ENCODE measurements at regions not wholly inside any gene's neighbourhood (a gene's known extent, or its start where the extent isn't known, plus 50 kb on each side); places are given as distances from the start of the nearest gene placed in this dataset.

- Histone ChIP-seq H3K27me3 (no peaks in the 10 kb centered on the region), H3K9me3 (no peaks in the 10 kb centered on the region), H3K4me3 (no peak overlapping the region), H3K4me1 (no peaks in the 10 kb centered on the region), H3K27ac (no peak overlapping the region), H3K36me3 (no peaks in the 10 kb centered on the region)
- WGBS, result 97% methylated on average over 1 of the region's 1 CpG
- TF ChIP-seq POLR2A (IDR thresholded peaks at IDR 0.05), result no peak
- no peak for TF ChIP-seq CTCF (IDR thresholded peaks at IDR 0.05)
- no peak for TF ChIP-seq EP300 (IDR thresholded peaks at IDR 0.05)
- DNase-seq (ENCODE audit: low spot score in 2 of 2), result no peak
Observed at GRCh38 chr1:55541296-55541695, 326.1 kb upstream of the USP24 start.

GRCh38 chr1:55539652-55540512 is 324.7 kb upstream of the USP24 start:
- no peaks in the 10 kb centered on the region for H3K27me3 ChIP-seq
- H3K4me3 ChIP-seq, result no peak overlapping the region
- H3K4me1 ChIP-seq, result no peaks in the 10 kb centered on the region
- no peak for DNase-seq (ENCODE audit: low spot score in 2 of 2)
- no peaks in the 10 kb centered on the region for H3K9me3 ChIP-seq
- no peak for TF ChIP-seq CTCF (IDR thresholded peaks at IDR 0.05)
- no peak for TF ChIP-seq EP300 (IDR thresholded peaks at IDR 0.05)
- TF ChIP-seq POLR2A (IDR thresholded peaks at IDR 0.05), result no peak
- TF ChIP-seq POLR2AphosphoS5 (IDR thresholded peaks at IDR 0.05), result no peak
- H3K36me3 ChIP-seq, result no peaks in the 10 kb centered on the region
- no peak overlapping the region for H3K27ac ChIP-seq
- WGBS, result 72% methylated on average over 5 of the region's 5 CpGs

- WGBS, result 97% methylated on average over 2 of the region's 2 CpGs
- Histone ChIP-seq H3K4me3 (no peak overlapping the region), H3K27ac (no peak overlapping the region), H3K9me3 (no peaks in the 10 kb centered on the region), H3K36me3 (no peaks in the 10 kb centered on the region), H3K4me1 (no peaks in the 10 kb centered on the region), H3K27me3 (no peaks in the 10 kb centered on the region)
- TF ChIP-seq POLR2A (IDR thresholded peaks at IDR 0.05) (no peak), EP300 (IDR thresholded peaks at IDR 0.05) (no peak), CTCF (IDR thresholded peaks at IDR 0.05) (no peak), POLR2AphosphoS5 (IDR thresholded peaks at IDR 0.05) (no peak)
- no peak for DNase-seq (ENCODE audit: low spot score in 2 of 2)
Observed at GRCh38 chr1:55538428-55538827, 323.3 kb upstream of the USP24 start.

- no peaks in the 10 kb centered on the region for H3K4me1 ChIP-seq
- no peaks in the 10 kb centered on the region for H3K9me3 ChIP-seq
- no peak overlapping the region for H3K27ac ChIP-seq
- DNase-seq (ENCODE audit: low spot score in 2 of 2), result no peak
- H3K4me3 ChIP-seq, result no peak overlapping the region
- H3K36me3 ChIP-seq, result no peaks in the 10 kb centered on the region
- H3K27me3 ChIP-seq, result no peaks in the 10 kb centered on the region
- WGBS, result 55% methylated on average over 2 of the region's 2 CpGs
- no peak for TF ChIP-seq POLR2AphosphoS5 (IDR thresholded peaks at IDR 0.05)
- TF ChIP-seq CTCF (IDR thresholded peaks at IDR 0.05), result no peak
- TF ChIP-seq EP300 (IDR thresholded peaks at IDR 0.05), result no peak
- TF ChIP-seq POLR2A (IDR thresholded peaks at IDR 0.05), result no peak
Observed at GRCh38 chr1:55536545-55536865, 321.3 kb upstream of the USP24 start.

GRCh38 chr1:55535724-55536544 is 320.8 kb upstream of the USP24 start:
- Histone ChIP-seq H3K27ac (no peak overlapping the region), H3K9me3 (no peaks in the 10 kb centered on the region), H3K4me3 (no peak overlapping the region), H3K27me3 (no peaks in the 10 kb centered on the region), H3K4me1 (no peaks in the 10 kb centered on the region), H3K36me3 (no peaks in the 10 kb centered on the region)
- DNase-seq (ENCODE audit: low spot score in 2 of 2), result no peak
- WGBS, result 78% methylated on average over 4 of the region's 4 CpGs
- TF ChIP-seq CTCF (IDR thresholded peaks at IDR 0.05) (no peak), EP300 (IDR thresholded peaks at IDR 0.05) (no peak), POLR2AphosphoS5 (IDR thresholded peaks at IDR 0.05) (no peak), POLR2A (IDR thresholded peaks at IDR 0.05) (no peak)

Measured in suprapubic skin (tissue), 4 donors.